ENCODE measurements at regions not wholly inside any gene's neighbourhood (a gene's known extent, or its start where the extent isn't known, plus 50 kb on each side); places are given as distances from the start of the nearest gene placed in this dataset.
"Not testable (repeated sequence)": the region's sequence is repeated elsewhere in the genome, so short reads cannot be mapped to it uniquely, and the experiment has no call there.

DNA sequence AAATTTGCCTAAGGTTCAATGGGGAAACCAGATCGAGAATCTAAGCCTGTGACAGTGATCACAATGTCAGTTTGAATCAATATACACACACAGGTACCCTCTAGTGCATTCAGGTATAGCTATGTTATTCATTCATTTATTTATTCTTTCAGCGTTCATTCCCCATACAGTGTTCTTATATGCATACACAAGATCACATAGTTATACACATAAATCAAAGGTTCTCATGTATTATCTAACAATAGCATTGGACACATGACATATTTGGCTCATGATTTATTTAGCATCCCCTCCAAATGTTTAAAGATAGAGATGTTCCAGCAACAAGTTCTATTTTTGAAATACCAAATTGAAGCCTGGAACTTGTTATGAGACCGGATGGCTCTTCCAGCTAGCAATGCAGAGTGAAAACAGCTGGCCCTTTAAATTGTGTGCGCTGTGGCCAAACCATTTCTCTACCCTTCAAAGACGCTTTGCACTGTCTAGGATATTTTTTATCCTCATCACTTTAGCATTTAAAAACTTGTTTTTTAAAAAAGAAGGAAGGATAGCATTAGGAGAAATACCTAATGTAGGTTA is 131.0 kb downstream of the ATXN3L start:
- DNase-seq (ENCODE audit: low read depth in 1 of 2, low spot score in 2 of 2), result no peak
- Histone ChIP-seq H3K4me1 (replicated peaks) (no peaks in the 10 kb centered on the region), H3K4me3 (no peak overlapping the region), H3K27me3 (replicated peaks) (no peaks in the 10 kb centered on the region), H3K36me3 (no peaks in the 10 kb centered on the region), H3K27ac (no peak overlapping the region), H3K9me3 (replicated peaks) (no peaks in the 10 kb centered on the region)

DNA sequence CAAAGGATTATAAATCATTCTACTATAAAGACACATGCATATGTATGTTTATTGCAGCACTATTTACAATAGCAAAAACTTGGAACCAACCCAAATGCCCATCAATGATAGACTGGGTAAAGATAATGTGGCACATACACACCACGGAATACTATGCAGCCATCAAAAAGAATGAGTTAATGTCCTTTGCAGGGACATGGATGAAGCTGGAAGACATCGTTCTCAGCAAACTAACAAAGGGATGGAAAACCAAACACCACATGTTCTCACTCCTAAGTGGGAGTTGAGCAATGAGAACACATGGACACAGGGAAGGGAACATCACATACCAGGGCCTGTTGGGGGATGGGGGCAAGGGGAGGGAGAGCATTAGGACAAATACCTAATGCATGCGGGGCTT is 133.2 kb downstream of the ATXN3L start:
- H3K27me3 ChIP-seq (replicated peaks); H3K27ac ChIP-seq; H3K36me3 ChIP-seq; H3K9me3 ChIP-seq (replicated peaks); DNase-seq (ENCODE audit: low read depth in 1 of 2, low spot score in 2 of 2); H3K4me3 ChIP-seq; H3K4me1 ChIP-seq (replicated peaks): not testable (repeated sequence)

DNA sequence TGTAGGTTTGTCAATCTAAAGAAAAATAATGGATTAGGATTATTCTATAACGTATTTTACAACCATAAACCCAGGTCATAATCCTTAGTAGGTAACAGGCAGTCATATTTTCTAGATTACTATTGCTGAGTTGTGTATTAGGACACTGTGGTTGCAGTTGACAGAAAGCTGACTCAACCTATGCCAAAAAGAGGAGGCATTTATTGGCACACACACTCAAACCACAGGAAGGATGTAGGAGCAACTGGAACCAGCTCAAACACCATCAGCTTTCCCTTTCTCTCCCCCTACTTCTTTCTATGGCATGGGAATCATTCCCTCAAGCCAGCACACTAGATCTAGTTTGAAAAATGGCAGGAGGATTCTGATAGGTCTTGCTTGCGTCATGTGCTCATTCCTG is 136.4 kb upstream of the FAM9C start:
- DNase-seq (ENCODE audit: low read depth in 1 of 2, low spot score in 2 of 2), result no peak
- H3K36me3 ChIP-seq, result no peaks in the 10 kb centered on the region

DNA sequence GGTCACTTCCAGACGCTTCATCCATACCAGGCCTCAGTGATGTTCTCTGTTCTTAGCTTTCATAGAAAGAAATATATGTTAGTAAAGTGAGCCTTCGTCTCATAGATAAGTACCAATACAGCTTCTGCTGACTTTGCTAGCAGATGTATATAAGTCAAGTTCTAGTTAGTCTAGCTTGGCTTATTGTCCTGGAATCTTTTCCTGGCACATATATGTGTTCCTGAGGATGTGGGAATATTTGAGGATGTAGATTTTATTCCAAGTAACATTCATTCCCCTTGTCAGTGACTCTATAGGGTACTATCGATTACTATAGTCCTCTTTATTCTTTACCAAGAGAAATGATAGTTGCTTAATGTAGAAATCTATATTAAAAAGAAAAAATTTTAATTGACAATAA is 135.2 kb upstream of the FAM9C start:
- no peak for DNase-seq (ENCODE audit: low read depth in 1 of 2, low spot score in 2 of 2)
- no peaks in the 10 kb centered on the region for H3K36me3 ChIP-seq
- H3K27ac ChIP-seq, result no peak overlapping the region
- H3K4me3 ChIP-seq, result no peak overlapping the region
- no peaks in the 10 kb centered on the region for H3K27me3 ChIP-seq (replicated peaks)
- H3K9me3 ChIP-seq (replicated peaks), result no peaks in the 10 kb centered on the region
- H3K4me1 ChIP-seq (replicated peaks), result no peaks in the 10 kb centered on the region

More for the DNA sequence above, 136.4 kb upstream of the FAM9C start:
- Histone ChIP-seq H3K9me3 (replicated peaks) (no peaks in the 10 kb centered on the region), H3K4me1 (replicated peaks) (no peaks in the 10 kb centered on the region), H3K27ac (no peak overlapping the region), H3K4me3 (no peak overlapping the region), H3K27me3 (replicated peaks) (no peaks in the 10 kb centered on the region)

DNA sequence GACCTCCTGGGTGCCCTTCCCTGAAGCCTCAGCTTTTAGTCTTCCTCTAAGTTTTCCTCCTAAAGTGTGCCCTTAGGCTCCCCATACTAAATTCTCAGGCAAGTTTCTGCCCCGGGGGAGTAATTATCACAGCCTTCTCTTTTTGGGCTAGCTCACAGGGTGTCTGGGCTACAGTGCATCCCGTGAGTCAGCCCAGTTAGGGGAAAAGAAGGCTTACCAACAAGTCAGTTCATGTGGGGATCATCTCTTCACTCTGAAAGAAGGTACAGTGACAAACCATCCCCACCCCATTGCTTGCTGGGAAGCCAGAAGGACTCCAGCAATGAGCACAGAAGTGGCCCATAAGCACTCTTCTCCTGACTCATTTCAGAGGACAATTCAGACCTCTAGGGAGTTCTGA is 134.7 kb upstream of the FAM9C start:
- Histone ChIP-seq H3K9me3 (replicated peaks) (no peaks in the 10 kb centered on the region), H3K36me3 (no peaks in the 10 kb centered on the region), H3K4me1 (replicated peaks) (no peaks in the 10 kb centered on the region), H3K27me3 (replicated peaks) (no peaks in the 10 kb centered on the region), H3K27ac (no peak overlapping the region), H3K4me3 (no peak overlapping the region)
- DNase-seq (ENCODE audit: low read depth in 1 of 2, low spot score in 2 of 2), result no peak

DNA sequence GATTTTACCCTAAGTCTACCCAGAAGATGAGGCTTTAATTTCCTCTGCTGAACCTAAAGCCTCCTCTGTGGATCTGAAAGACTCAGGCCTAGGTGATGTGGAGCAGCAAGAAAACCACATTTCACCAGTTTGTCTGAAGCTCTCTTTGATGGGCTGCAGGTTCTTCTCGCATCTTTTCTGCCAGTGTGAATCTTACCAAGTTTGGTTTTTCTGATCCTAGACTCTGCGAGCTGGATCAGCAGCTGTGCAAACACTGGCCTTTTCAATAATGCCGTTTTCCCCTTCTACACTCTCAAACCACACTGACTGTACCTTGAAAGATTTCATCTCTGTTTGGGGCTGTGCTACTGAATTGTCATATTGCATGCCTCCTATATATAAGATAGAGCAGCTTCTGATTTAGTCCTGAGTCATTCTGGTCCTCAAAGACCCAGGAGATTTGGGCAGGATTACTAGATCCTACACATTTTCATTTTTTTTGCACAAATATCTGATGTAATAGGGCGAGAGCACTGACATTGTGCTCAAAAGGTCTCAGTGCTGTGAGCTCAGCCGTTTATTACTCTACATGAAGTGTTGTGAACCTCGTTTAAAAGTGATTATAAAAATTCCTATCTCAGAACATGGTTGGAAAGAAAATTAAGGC is 133.6 kb upstream of the FAM9C start:
- Histone ChIP-seq H3K27ac (no peak overlapping the region), H3K36me3 (no peaks in the 10 kb centered on the region), H3K4me1 (replicated peaks) (no peaks in the 10 kb centered on the region), H3K9me3 (replicated peaks) (no peaks in the 10 kb centered on the region), H3K4me3 (no peak overlapping the region), H3K27me3 (replicated peaks) (no peaks in the 10 kb centered on the region)
- no peak for DNase-seq (ENCODE audit: low read depth in 1 of 2, low spot score in 2 of 2)

DNA sequence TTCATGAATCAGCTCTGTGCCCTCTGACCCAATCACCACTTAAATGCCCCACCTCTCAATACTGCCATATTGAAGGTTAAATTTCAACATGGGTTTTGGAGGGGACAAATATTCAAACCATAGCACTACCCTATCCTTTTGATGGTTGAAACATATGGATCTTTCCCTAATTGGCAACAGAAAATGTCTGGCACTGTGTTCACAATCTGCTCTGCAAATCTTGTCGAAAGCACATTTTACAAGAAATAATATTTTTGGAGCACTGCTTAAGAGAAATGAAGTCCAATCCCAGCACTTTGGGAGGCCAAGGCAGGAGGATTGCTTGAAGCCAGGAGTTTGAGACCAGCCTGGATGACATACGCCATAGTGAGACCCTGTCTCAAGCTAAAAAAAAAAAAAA is 130.6 kb upstream of the FAM9C start:
- no peaks in the 10 kb centered on the region for H3K27me3 ChIP-seq (replicated peaks)
- H3K9me3 ChIP-seq (replicated peaks), result no peaks in the 10 kb centered on the region
- H3K27ac ChIP-seq, result no peak overlapping the region
- no peak for DNase-seq (ENCODE audit: low read depth in 1 of 2, low spot score in 2 of 2)
- no peaks in the 10 kb centered on the region for H3K4me1 ChIP-seq (replicated peaks)
- H3K4me3 ChIP-seq, result no peak overlapping the region
- H3K36me3 ChIP-seq, result no peaks in the 10 kb centered on the region

DNA sequence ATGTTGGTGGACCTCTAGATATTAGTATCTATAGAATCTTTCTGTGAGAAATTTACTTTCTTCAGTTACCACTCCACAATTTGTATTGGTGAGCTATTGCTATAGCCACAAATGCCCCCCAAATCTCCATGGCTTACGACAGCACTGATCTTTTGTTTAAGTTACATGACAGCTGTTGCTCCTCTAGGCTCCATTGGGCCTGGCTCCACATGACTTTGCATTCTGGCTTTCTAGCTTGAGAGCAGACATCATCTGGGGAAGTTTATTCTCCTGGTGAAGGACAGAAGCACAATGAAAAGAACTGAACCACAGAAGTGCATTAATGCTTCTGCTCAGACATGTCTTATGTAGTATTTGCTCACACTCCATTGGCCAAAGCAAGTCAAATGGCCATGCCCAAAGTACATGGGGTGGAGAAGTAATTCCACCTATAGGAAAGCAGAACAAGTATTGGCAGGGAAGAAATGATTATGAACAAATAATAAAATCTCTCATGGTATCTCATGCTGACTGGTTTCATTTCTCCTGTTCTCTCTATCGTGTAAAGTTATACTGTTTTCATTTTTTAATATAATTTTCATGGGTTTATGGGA is 126.6 kb upstream of the FAM9C start:
- Histone ChIP-seq H3K4me3 (no peak overlapping the region), H3K4me1 (replicated peaks) (peaks cover 11% of the 10 kb centered on the region), H3K9me3 (replicated peaks) (no peaks in the 10 kb centered on the region), H3K27me3 (replicated peaks) (no peaks in the 10 kb centered on the region), H3K36me3 (no peaks in the 10 kb centered on the region), H3K27ac (no peak overlapping the region)
- DNase-seq (ENCODE audit: low read depth in 1 of 2, low spot score in 2 of 2), result no peak

DNA sequence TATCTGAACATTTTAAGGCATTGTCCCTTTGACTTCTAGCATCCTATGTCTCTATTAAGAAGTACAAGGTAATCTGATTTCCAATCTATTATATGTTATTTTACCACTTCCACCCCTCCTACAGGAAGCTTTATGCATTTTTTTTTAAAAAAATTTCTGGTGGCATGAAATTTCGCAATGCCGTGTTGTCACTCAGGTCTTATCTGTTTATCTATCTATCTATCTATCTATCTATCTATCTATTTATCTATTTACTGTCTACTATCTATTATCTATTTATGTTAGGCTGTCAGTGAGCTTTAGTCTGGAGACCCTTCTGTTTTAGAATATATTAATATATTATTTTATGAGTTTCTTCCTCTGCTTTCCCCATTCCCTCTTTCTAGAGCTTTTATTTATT is 125.3 kb upstream of the FAM9C start:
- Histone ChIP-seq H3K36me3 (no peaks in the 10 kb centered on the region), H3K27ac (no peak overlapping the region), H3K4me3 (no peak overlapping the region), H3K9me3 (replicated peaks) (no peaks in the 10 kb centered on the region), H3K4me1 (replicated peaks) (peaks cover 11% of the 10 kb centered on the region), H3K27me3 (replicated peaks) (no peaks in the 10 kb centered on the region)
- no peak for DNase-seq (ENCODE audit: low read depth in 1 of 2, low spot score in 2 of 2)

DNA sequence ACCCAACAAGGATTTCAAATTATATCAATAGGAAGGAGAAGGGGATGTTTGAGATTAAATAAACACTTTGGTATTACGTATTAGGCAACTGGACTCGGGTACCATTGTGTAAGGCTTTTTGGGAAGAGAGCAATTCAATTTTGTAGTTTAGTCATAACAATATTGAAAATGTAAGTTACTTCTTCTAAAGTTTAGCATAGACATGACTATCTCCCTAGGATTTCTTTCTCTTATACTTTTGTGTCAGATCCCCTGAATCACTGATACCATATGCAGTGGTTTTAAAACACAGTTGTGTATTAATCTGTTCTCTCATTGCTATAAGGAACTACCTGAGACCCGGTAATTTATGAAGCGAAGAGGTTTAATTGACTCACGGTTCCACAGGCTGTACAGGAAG is 123.8 kb upstream of the FAM9C start:
- H3K4me3 ChIP-seq, result no peak overlapping the region
- peaks cover 11% of the 10 kb centered on the region for H3K4me1 ChIP-seq (replicated peaks)
- H3K9me3 ChIP-seq (replicated peaks), result no peaks in the 10 kb centered on the region
- no peaks in the 10 kb centered on the region for H3K36me3 ChIP-seq
- no peak overlapping the region for H3K27ac ChIP-seq
- no peaks in the 10 kb centered on the region for H3K27me3 ChIP-seq (replicated peaks)
- DNase-seq (ENCODE audit: low read depth in 1 of 2, low spot score in 2 of 2), result no peak

DNA sequence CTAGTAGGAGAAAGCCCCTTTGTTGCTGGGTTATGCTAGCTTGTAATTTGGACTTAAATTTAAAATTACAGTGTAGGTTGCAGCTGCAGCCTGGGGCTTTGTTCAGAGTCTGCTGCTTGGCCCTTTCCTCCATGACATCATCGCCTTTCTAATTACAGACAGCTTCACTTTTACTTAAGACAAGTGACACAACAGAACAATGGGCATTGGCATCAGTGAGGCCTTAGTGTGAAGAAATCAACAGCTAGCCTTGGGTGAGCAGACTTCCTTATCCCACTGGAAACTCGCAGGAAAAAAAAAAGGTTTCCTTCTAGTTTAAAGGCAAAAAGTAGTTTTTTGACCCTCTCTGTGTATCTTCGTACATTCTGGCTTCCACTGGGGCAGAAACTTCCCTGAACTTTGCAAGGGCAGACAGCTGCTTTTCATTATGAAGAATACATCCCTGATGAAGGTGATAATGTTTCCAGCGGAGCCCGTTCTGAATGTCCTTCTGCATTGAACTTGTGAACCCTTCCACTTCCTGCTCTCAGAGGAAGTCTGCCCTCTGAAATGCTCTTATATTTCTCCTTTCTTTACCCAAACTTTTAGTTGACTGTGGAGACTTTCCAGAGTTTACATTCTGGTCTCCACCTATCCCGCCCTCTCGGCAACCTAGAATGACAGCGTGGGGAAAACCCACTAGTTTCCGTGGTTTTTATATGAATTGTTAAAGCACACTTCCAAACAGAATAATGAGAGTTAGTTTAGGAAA is 123.2 kb upstream of the FAM9C start:
- peak in 1 of 2 experiments; percentile 12 for DNase-seq (ENCODE audit: low read depth in 1 of 2, low spot score in 2 of 2)

DNA sequence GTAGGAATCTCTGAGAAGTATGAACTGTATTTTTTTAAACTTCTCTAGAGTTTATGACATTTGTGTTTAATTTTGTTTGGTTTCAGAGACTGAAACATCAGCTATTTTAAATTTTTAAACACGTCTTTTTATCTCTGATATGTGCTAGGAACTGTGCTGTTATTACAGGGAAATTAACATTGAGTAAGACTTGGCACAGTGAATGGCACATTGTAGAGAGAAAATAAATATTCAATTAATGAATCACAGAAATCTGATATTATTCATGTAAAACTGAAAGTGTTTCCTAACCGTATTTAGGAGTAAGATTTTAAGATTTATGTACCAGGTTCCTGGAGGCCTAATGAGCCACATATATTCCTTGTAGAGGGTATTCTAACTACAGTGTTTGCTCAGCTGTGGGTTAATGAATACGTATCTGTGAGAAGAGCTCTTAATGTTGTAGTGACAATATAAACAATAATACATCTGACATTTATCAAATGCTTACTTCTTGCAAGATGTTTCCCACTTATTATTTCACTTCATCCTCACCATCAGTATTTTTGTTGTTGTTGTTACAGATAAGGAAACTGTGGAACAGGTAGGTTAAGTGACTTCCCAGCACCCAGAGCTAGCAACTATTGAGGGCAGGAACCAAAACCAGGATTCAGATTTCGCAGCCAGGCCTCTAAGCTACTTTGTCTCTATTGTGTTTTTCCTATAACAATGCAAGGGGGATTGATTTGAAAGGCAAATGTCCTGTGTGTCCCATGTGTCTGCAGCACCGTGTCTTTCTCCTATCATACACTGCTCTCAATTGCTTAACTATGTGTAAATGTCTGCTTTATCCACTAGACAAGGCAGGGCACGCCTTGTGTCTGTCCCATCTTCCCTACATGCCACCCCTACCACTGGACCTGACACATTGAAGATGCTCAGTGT is 121.1 kb upstream of the FAM9C start:
- Histone ChIP-seq H3K27me3 (replicated peaks) (no peaks in the 10 kb centered on the region), H3K9me3 (replicated peaks) (no peaks in the 10 kb centered on the region), H3K4me3 (no peak overlapping the region), H3K4me1 (replicated peaks) (peaks cover 11% of the 10 kb centered on the region), H3K27ac (no peak overlapping the region), H3K36me3 (no peaks in the 10 kb centered on the region)
- DNase-seq (ENCODE audit: low read depth in 1 of 2, low spot score in 2 of 2), result no peak

More for the DNA sequence above, 123.2 kb upstream of the FAM9C start:
- Histone ChIP-seq H3K4me1 (replicated peaks) (peaks cover 11% of the 10 kb centered on the region), H3K27me3 (replicated peaks) (no peaks in the 10 kb centered on the region), H3K27ac (peak overlapping the region; percentile 61), H3K4me3 (no peak overlapping the region), H3K36me3 (no peaks in the 10 kb centered on the region), H3K9me3 (replicated peaks) (no peaks in the 10 kb centered on the region)

DNA sequence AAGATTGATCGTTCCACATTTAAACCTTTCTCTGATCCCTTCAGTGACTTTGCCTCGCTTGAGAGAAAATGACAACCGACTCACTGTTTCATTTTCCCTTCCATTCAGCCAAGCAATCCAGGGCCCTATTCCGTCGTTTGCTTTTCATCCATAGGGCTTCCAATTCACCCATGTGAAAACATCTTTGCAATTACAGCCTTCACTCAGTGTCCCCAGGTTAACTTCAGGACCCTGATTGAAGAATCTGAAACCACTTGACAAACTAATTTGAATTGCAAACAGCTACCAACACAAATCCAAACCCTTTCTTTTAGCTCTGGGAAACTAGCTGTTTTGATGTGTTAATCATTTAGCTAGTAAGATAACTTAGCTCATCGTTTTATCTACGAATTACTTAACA is 120.2 kb upstream of the FAM9C start:
- H3K4me1 ChIP-seq (replicated peaks), result peaks cover 11% of the 10 kb centered on the region
- H3K36me3 ChIP-seq, result no peaks in the 10 kb centered on the region
- H3K27me3 ChIP-seq (replicated peaks), result no peaks in the 10 kb centered on the region
- H3K27ac ChIP-seq, result no peak overlapping the region
- H3K9me3 ChIP-seq (replicated peaks), result no peaks in the 10 kb centered on the region
- DNase-seq (ENCODE audit: low read depth in 1 of 2, low spot score in 2 of 2), result no peak
- no peak overlapping the region for H3K4me3 ChIP-seq
